HG03558 (cell line): ENCODE measurements at regions not wholly inside any gene's neighbourhood (a gene's known extent, or its start where the extent isn't known, plus 50 kb on each side); places are given as distances from the start of the nearest gene placed in this dataset.

Source experiments
- ATAC-seq: cut with Tn5 transposase; IDR thresholded peaks from one replicate; pipeline ENCODE4 v1.9.1; 2021; ENCODE audit warnings: moderate number of reproducible peaks; ENCODE audit not compliant: unreplicated experiment; ENCODE audit errors: extremely low read depth

DNA sequence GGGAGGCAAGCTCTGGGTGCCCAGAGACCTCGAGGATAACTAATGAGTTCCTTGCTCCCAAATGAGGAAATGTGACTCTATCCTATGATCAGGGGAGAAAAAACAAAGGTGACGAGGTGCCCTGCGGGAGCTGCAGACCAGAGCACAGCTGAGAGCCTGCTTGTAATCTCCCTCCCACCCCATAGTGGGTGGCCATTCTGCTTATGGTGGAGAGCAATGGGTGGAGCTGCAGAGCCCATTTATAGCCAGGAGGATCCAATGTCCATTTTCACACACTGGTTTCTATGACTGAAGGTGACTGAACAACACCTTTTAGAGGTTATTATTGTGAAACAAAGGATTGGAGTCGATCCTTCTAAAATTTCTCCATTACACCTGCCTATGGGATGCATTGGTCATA lies 153.3 kb downstream of the COL6A3 start:
- no peak for ATAC-seq

DNA sequence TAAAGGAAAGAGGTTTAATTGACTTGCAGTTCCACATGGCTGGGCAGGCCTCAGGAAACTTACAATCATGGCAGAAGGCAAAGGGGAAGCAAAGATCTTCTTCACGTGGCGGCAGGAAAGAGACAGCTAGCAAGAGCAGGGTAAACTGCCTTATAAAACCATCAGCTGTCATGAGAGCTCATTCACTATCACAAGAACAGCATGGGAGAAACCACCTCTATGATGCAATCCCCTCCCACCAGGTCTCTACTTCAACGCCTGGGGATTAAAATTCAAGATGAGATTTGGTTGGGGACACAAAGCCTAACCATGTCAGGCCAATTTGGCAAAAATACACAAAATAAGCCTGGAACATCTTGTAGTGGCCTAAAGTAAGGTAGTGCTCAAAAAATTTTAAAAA lies 152.6 kb downstream of the COL6A3 start:
- no peak for ATAC-seq

GRCh38 chr2:237262838-237263771 lies 150.9 kb downstream of the COL6A3 start:
- no peak for ATAC-seq

DNA sequence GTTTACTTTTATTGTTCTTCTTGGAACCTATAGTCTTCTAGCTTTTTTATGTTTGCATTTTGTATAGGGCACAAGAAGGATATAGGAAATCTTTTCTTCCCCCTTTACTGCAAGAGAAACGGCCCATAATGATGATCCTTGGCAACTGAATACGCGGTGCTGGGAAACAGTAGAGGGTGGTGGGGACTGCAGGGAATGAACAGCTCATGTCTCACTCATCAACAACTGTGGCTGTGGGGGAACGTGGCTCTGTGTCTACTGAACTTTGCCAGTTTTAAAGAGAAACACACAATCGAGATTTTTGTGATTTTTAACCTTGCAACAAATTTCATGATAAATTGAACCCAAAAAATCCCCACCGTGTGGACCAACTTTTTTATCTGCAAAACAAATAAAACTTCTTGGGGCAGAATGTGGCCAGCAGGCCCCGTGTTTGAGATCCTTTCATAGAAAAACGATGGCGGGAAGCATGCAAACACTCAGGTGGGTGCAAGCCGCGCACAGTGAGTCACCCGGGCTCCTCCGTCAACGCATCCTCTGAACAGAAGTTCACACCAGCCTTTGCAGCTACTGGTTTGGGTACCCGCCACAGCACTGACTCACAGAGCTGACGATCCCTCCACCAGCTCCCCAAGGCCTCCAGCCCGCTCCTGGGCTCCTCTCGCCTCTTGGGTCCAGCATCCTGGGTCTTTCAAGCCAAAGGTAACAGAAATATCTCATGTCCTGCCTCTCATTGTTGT lies 149.3 kb downstream of the COL6A3 start:
- ATAC-seq = no peak

DNA sequence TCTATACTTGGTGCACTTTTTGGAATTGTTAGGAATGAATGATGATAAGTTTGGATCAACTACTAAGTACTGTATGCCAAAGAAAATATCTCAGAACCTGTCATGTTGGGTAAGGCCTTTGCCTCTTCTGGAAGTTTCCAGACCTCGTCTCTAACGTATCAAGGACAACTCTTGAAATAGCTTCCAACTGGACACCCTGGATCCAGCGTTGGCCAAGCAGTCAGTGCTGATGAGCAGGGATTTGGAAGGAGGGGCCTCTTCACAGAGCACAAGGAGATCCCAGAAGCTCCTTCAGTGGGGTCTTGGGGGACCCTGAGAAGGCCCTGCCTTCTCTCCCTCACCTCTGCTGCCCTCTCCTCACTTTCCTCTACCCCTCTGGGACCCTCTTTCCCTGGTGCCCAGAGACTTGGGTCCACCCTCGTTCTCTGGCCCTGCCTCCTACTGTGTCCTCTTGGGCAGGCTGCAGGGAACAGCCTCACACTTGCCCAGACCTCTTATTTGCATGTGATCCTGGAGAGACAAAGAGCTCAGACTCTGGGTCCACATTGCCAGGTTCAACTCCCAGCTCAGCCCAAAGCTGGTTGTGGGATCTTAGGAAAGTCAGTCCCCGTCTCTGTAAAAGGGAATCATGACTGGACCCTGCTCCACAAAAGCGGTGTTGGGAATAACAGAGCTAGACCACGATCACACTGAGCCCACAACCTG lies 145.8 kb downstream of the COL6A3 start:
- ATAC-seq = no peak

- no peak for ATAC-seq
Measured at GRCh38 chr2:237269138-237269875, 144.7 kb downstream of the COL6A3 start.

GRCh38 chr2:237270520-237270919 lies 143.4 kb downstream of the COL6A3 start:
- ATAC-seq = no peak

DNA sequence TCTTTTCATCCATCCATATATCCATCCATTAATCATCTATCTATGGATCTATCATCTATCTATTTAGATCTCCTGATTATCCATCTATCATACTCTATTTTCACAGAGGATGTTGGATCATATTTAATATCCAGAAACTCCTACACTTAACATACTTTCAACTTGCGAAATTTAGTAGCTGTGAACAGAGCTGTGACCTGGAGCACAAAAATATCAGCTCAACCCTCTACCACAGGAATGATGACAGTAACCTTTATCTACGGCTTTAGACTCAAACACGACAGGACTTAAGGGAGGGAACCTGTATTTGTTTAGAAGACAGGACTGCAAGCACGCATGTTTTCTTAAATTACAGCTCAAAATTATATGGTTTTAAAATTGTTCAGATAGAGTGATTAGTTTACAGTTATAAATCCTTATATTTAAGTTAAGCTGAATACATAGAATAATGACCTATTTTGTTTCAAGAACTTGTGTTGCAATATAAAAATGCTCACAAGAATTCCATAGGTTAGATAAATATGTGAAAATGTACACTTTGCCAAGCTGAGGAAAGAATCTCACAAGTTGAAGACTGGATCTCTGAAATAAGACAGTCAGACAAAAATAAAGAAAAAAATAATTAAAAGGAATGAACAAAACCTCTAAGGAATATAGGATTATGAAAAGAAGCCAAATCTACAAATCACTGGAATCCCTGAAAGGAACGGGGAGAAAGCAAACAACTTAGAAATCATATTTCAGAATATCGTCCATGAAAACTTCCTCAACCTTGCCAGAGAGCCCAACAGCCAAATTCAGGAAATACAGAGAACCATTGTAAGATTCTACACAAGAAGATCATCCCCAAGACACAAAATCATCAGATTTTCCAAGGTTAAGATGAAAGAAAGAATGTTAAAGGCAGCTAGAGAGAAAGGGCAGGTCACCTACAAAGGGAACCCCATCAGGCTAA lies 142.0 kb downstream of the COL6A3 start:
- ATAC-seq = no peak
